H9 (cell line): ENCODE measurements at regions not wholly inside any gene's neighbourhood (a gene's known extent, or its start where the extent isn't known, plus 50 kb on each side); places are given as distances from the start of the nearest gene placed in this dataset.

ENCODE experiments used
- DNase-seq: peaks from one replicate; pipeline ENCODE4 v3.0.0-alpha.2; 2017
- H2AFZ ChIP-seq: one replicate; pipeline ENCODE4 v1.6.1; 2013; ENCODE audit warnings: mild to moderate bottlenecking, low read length, control low read depth, moderate library complexity
- H2AK5ac ChIP-seq: 2 replicates; pipeline ENCODE4 v1.6.1; 2013; ENCODE audit warnings: low read length, control low read depth, mixed read lengths; ENCODE audit not compliant: insufficient read length
- H2BK120ac ChIP-seq: one replicate; pipeline ENCODE4 v1.6.1; 2013; ENCODE audit warnings: low read depth, mild to moderate bottlenecking, low read length, control low read depth, inconsistent platforms; ENCODE audit not compliant: poor library complexity, severe bottlenecking
- H2BK12ac ChIP-seq: 2 replicates; pipeline ENCODE4 v1.6.1; 2013; ENCODE audit warnings: low read length, control low read depth, mixed read lengths, low read depth; ENCODE audit not compliant: insufficient read length
- H2BK15ac ChIP-seq: 2 replicates; pipeline ENCODE4 v1.6.1; 2013; ENCODE audit warnings: low read depth, low read length, control low read depth
- H2BK20ac ChIP-seq: one replicate; pipeline ENCODE4 v1.6.1; 2013; ENCODE audit warnings: low read depth, mild to moderate bottlenecking, low read length, control low read depth, inconsistent platforms; ENCODE audit not compliant: poor library complexity, severe bottlenecking
- H2BK5ac ChIP-seq: 2 replicates; pipeline ENCODE4 v1.6.1; 2013; ENCODE audit warnings: low read length, control low read depth, mixed read lengths; ENCODE audit not compliant: insufficient read length
- H3K14ac ChIP-seq: 2 replicates; pipeline ENCODE4 v1.6.1; 2013; ENCODE audit warnings: low read length, control low read depth; ENCODE audit not compliant: insufficient read depth
- H3K18ac ChIP-seq: 2 replicates; pipeline ENCODE4 v1.6.1; 2013; ENCODE audit warnings: low read depth, mild to moderate bottlenecking, mixed read lengths, low read length, control low read depth; ENCODE audit not compliant: insufficient read length
- H3K23ac ChIP-seq: 2 replicates; pipeline ENCODE4 v1.6.1; 2013; ENCODE audit warnings: low read length, control low read depth, mixed read lengths, low read depth; ENCODE audit not compliant: insufficient read length
- H3K23me2 ChIP-seq: 2 replicates; pipeline ENCODE4 v1.6.1; 2013; ENCODE audit warnings: low read depth, mild to moderate bottlenecking, mixed read lengths, low read length, control low read depth; ENCODE audit not compliant: insufficient read length, poor library complexity, severe bottlenecking
- H3K27ac ChIP-seq: 2 replicates; pipeline ENCODE4 v1.5.1; 2013; ENCODE audit warnings: low read length, control low read depth, mixed read lengths, low read depth; ENCODE audit not compliant: insufficient read length
- H3K27me3 ChIP-seq: 2 replicates; pipeline ENCODE4 v1.6.1; 2013; ENCODE audit warnings: low read length, control low read depth, inconsistent platforms; ENCODE audit not compliant: insufficient read depth
- H3K4ac ChIP-seq: 2 replicates; pipeline ENCODE4 v1.6.1; 2013; ENCODE audit warnings: low read depth, mild to moderate bottlenecking, control low read depth, inconsistent platforms, low read length, moderate library complexity
- H3K4me1 ChIP-seq: 2 replicates; pipeline ENCODE4 v1.6.1; 2013; ENCODE audit warnings: low read length, control low read depth, inconsistent platforms; ENCODE audit not compliant: insufficient read depth
- H3K4me2 ChIP-seq: 2 replicates; pipeline ENCODE4 v1.6.1; 2013; ENCODE audit warnings: low read length, control low read depth, mixed read lengths; ENCODE audit not compliant: insufficient read length, insufficient read depth
- H3K56ac ChIP-seq: 2 replicates; pipeline ENCODE4 v1.6.1; 2013; ENCODE audit warnings: low read depth, mild to moderate bottlenecking, mixed read lengths, low read length, control low read depth; ENCODE audit not compliant: insufficient read length
- H3K79me1 ChIP-seq: 2 replicates; pipeline ENCODE4 v1.6.1; 2013; ENCODE audit warnings: low read depth, mild to moderate bottlenecking, moderate library complexity, low read length, control low read depth, inconsistent platforms; ENCODE audit not compliant: insufficient read depth, poor library complexity, severe bottlenecking
- H3K79me2 ChIP-seq: 2 replicates; pipeline ENCODE4 v1.6.1; 2013; ENCODE audit warnings: low read length, control low read depth, inconsistent platforms; ENCODE audit not compliant: insufficient read depth
- H3K9ac ChIP-seq: 2 replicates; pipeline ENCODE4 v1.6.1; 2013; ENCODE audit warnings: low read length, control low read depth, mixed read lengths; ENCODE audit not compliant: insufficient read length; ENCODE audit errors: extremely low read depth
- H3K9me3 ChIP-seq: one replicate; pipeline ENCODE4 v1.6.1; 2013; ENCODE audit warnings: low read depth, low read length, inconsistent platforms; ENCODE audit not compliant: control insufficient read depth
- H3T11ph ChIP-seq: one replicate; pipeline ENCODE4 v1.6.1; 2013; ENCODE audit warnings: mild to moderate bottlenecking, low read length, control low read depth, inconsistent platforms
- H4K20me1 ChIP-seq: one replicate; pipeline ENCODE4 v1.6.1; 2013; ENCODE audit not compliant: control insufficient read depth, insufficient read length, insufficient read depth
- H4K5ac ChIP-seq: 2 replicates; pipeline ENCODE4 v1.6.1; 2013; ENCODE audit warnings: low read depth, mild to moderate bottlenecking, mixed read lengths, low read length, control low read depth; ENCODE audit not compliant: insufficient read length
- H4K8ac ChIP-seq: replicated peaks from 2 replicates; pipeline ENCODE4 v1.6.1; 2013; ENCODE audit warnings: low read length, control low read depth, mixed read lengths, low read depth; ENCODE audit not compliant: insufficient read length
- H4K91ac ChIP-seq: 2 replicates; pipeline ENCODE4 v1.6.1; 2013; ENCODE audit warnings: low read depth, mild to moderate bottlenecking, moderate library complexity, mixed read lengths, low read length, control low read depth; ENCODE audit not compliant: insufficient read length
- H3K27ac Mint-ChIP-seq, 3 experiments: 2 replicates in 2 of 3; 3 replicates in 1 of 3; pipeline ENCODE4 v1.8.0; 2020 to 2021; ENCODE audit warnings: mixed read lengths in 3 of 3, mild to moderate bottlenecking in 1 of 3, moderate library complexity in 1 of 3
- H3K27me3 Mint-ChIP-seq: 2 replicates; pipeline ENCODE4 v1.8.0; 2021; ENCODE audit warnings: low read depth, mild to moderate bottlenecking, moderate library complexity, mixed read lengths
- H3K36me3 Mint-ChIP-seq, 3 experiments: 2 replicates in 2 of 3; 3 replicates in 1 of 3; pipeline ENCODE4 v1.8.0; 2020 to 2021; ENCODE audit warnings: low read depth in 3 of 3, mixed read lengths in 3 of 3; ENCODE audit not compliant: insufficient read depth in 1 of 3
- H3K4me1 Mint-ChIP-seq, 2 experiments: 2 replicates each; pipeline ENCODE4 v1.8.0; 2020; ENCODE audit warnings: mixed read lengths in 2 of 2
- H3K4me3 Mint-ChIP-seq, 2 experiments: 2 replicates in 1 of 2; 3 replicates in 1 of 2; pipeline ENCODE4 v1.8.0; 2020 to 2021; ENCODE audit warnings: mild to moderate bottlenecking in 2 of 2, mixed read lengths in 2 of 2, moderate library complexity in 1 of 2
- H3K9me3 Mint-ChIP-seq, 2 experiments: 2 replicates in 1 of 2; 3 replicates in 1 of 2; pipeline ENCODE4 v1.8.0; 2020; ENCODE audit warnings: mild to moderate bottlenecking in 2 of 2, mixed read lengths in 2 of 2, moderate library complexity in 1 of 2
- CTCF ChIP-seq: fragments of 200-600 bp; sonication (generic); conservative IDR thresholded peaks from 3 replicates; pipeline ENCODE4 v1.8.0; 2021; ENCODE audit warnings: antibody characterized with exemption, mild to moderate bottlenecking
- whole genome bisulfite sequencing: extraction: QIAGEN DNeasy Blood & Tissue Kit; methylation state at CpG from one replicate; pipeline ENCODE4 v1.1.7; 2013; ENCODE audit warnings: missing lambda C conversion rate, low lambda C conversion rate, mixed read lengths; ENCODE audit not compliant: insufficient read length; ENCODE audit errors: extremely low coverage; 5-methylcytosine and 5-hydroxymethylcytosine counted together

- H3K27me3 ChIP-seq: no peaks in the 10 kb centered on the region
- no peak overlapping the region for H4K5ac ChIP-seq
- Mint-ChIP-seq H3K27ac (no peak overlapping the region), H3K27me3 (no peaks in the 10 kb centered on the region), H3K36me3 (no peaks in the 10 kb centered on the region), H3K4me3 (no peak overlapping the region), H3K4me1 (no peaks in the 10 kb centered on the region), H3K9me3 (no peaks in the 10 kb centered on the region)
- no peak overlapping the region for H3K56ac ChIP-seq
- no CpG with 5 or more reads among the region's 3 CpGs for WGBS
- H2BK20ac ChIP-seq: no peak overlapping the region
- no peak for TF ChIP-seq CTCF
- no peaks in the 10 kb centered on the region for H3K79me2 ChIP-seq
- no peak overlapping the region for H2BK5ac ChIP-seq
- no peaks in the 10 kb centered on the region for H3K4me1 ChIP-seq
- H3K18ac ChIP-seq: no peak overlapping the region
- H3K14ac ChIP-seq: no peak overlapping the region
- no peaks in the 10 kb centered on the region for H4K20me1 ChIP-seq
- no peak overlapping the region for H4K8ac ChIP-seq
- H3K9me3 ChIP-seq: no peaks in the 10 kb centered on the region
- H2BK12ac ChIP-seq: no peak overlapping the region
- no peak overlapping the region for H2BK15ac ChIP-seq
- H3K79me1 ChIP-seq: no peaks in the 10 kb centered on the region
- H3K27ac ChIP-seq: no peak overlapping the region
- no peak overlapping the region for H3T11ph ChIP-seq
- DNase-seq: no peak
- no peak overlapping the region for H3K4me2 ChIP-seq
- no peak overlapping the region for H3K4ac ChIP-seq
- no peak overlapping the region for H3K9ac ChIP-seq
- H3K23ac ChIP-seq: no peak overlapping the region
- no peak overlapping the region for H2AFZ ChIP-seq
- H4K91ac ChIP-seq: no peak overlapping the region
- no peak overlapping the region for H2BK120ac ChIP-seq
- no peak overlapping the region for H2AK5ac ChIP-seq
- no peaks in the 10 kb centered on the region for H3K23me2 ChIP-seq
These were observed 552.5 kb upstream of the FTMT start for GRCh38 chr5:121299153-121299552.
